ENCODE measurements at regions not wholly inside any gene's neighbourhood (a gene's known extent, or its start where the extent isn't known, plus 50 kb on each side); places are given as distances from the start of the nearest gene placed in this dataset.

GRCh38 chr4:186342582-186342981 lies 76.6 kb downstream of the F11 start:
- TF ChIP-seq EZH2 (IDR thresholded peaks at IDR 0.05; ENCODE audit: low read length) (no peak), CTCF (optimal IDR thresholded peaks at IDR 0.05 in 1 of 3, IDR thresholded peaks at IDR 0.05 in 1 of 3, conservative IDR thresholded peaks at IDR 0.05 in 1 of 3; ENCODE audit: extremely low read depth in 1 of 3, insufficient read depth in 2 of 3, low read length in 3 of 3) (no peak)
